HEK293T (cell line): ENCODE measurements at regions not wholly inside any gene's neighbourhood (a gene's known extent, or its start where the extent isn't known, plus 50 kb on each side); places are given as distances from the start of the nearest gene placed in this dataset.

Experiments used
- BHLHE40 ChIP-seq: fragments of 450-650 bp; IDR thresholded peaks from 2 replicates; pipeline ENCODE4 v1.6.1; 2016; ENCODE audit warnings: mild to moderate bottlenecking, moderate library complexity, borderline replicate concordance
- CTBP1 ChIP-seq: fragments of 450-650 bp; IDR thresholded peaks from 2 replicates; pipeline ENCODE4 v1.6.1; 2016; ENCODE audit warnings: borderline replicate concordance
- ELF4 ChIP-seq: fragments of 450-650 bp; IDR thresholded peaks from 2 replicates; pipeline ENCODE4 v1.6.1; 2017; ENCODE audit warnings: antibody characterized with exemption
- FOXA1 ChIP-seq: fragments of 450-650 bp; IDR thresholded peaks from 2 replicates; pipeline ENCODE4 v1.6.1; 2016; ENCODE audit warnings: mild to moderate bottlenecking
- FOXK2 ChIP-seq: fragments of 450-650 bp; IDR thresholded peaks from 2 replicates; pipeline ENCODE4 v1.6.1; 2016; ENCODE audit warnings: mild to moderate bottlenecking
- FOXM1 ChIP-seq: fragments of 450-650 bp; IDR thresholded peaks from 2 replicates; pipeline ENCODE4 v1.6.1; 2017; ENCODE audit warnings: mild to moderate bottlenecking, borderline replicate concordance
- HDGF ChIP-seq: fragments of 450-650 bp; IDR thresholded peaks from 2 replicates; pipeline ENCODE4 v1.6.1; 2017; ENCODE audit warnings: antibody characterized with exemption, borderline replicate concordance
- L3MBTL2 ChIP-seq: fragments of 450-650 bp; conservative IDR thresholded peaks from 2 replicates; pipeline ENCODE4 v1.6.1; 2016; ENCODE audit warnings: mild to moderate bottlenecking
- NFRKB ChIP-seq: fragments of 450-650 bp; IDR thresholded peaks from 2 replicates; pipeline ENCODE4 v1.6.1; 2016; ENCODE audit warnings: mild to moderate bottlenecking, moderate library complexity
- PKNOX1 ChIP-seq: fragments of 450-650 bp; IDR thresholded peaks from 2 replicates; pipeline ENCODE4 v1.6.1; 2016
- SP1 ChIP-seq: fragments of 450-650 bp; IDR thresholded peaks from 2 replicates; pipeline ENCODE4 v1.6.1; 2017
- SUZ12 ChIP-seq: fragments of 450-650 bp; IDR thresholded peaks from 2 replicates; pipeline ENCODE4 v1.6.1; 2016; ENCODE audit warnings: mild to moderate bottlenecking
- TARDBP ChIP-seq: fragments of 450-650 bp; IDR thresholded peaks from 2 replicates; pipeline ENCODE4 v1.6.1; 2016
- ZNF384 ChIP-seq: fragments of 450-650 bp; IDR thresholded peaks from 2 replicates; pipeline ENCODE4 v1.6.1; 2016

GRCh38 chr2:2940702-2941101 lies 436.9 kb downstream of the EIPR1 start:
- TF ChIP-seq HDGF (no peak), TARDBP (no peak), BHLHE40 (no peak), CTBP1 (no peak), NFRKB (no peak), ZNF384 (no peak), FOXM1 (no peak), PKNOX1 (no peak), SP1 (no peak), SUZ12 (no peak), FOXK2 (no peak), L3MBTL2 (no peak), ELF4 (no peak), FOXA1 (no peak)
